Frontal cortex (tissue), 3 donors: ENCODE measurements at regions not wholly inside any gene's neighbourhood (a gene's known extent, or its start where the extent isn't known, plus 50 kb on each side); places are given as distances from the start of the nearest gene placed in this dataset.

ENCODE experiments used
- DNase-seq, 2 donors: peaks; one replicate each; pipeline ENCODE4 v3.0.0; 2012; ENCODE audit warnings: low spot score in 2 of 2
- FAIRE-seq: peaks from 2 replicates; lab custom pipeline; 2012; peaks lifted over from hg19 to GRCh38; lab: Jason Lieb, UNC
- donor health status: control.
- donor health status: control.
- donor health status: control.

GRCh38 chr10:105844241-105844640, 1203.2 kb downstream of the SORCS3 start:
- FAIRE-seq (no peak), DNase-seq (no peak)

- no peak for FAIRE-seq
- DNase-seq: no peak
These were observed 1202.7 kb downstream of the SORCS3 start for GRCh38 chr10:105843786-105844185.

- FAIRE-seq: no peak
- no peak for DNase-seq
These were observed 1199.2 kb downstream of the SORCS3 start for GRCh38 chr10:105840288-105840770.

GRCh38 chr10:105838392-105838791, 1197.3 kb downstream of the SORCS3 start:
- DNase-seq (no peak), FAIRE-seq (no peak)

- DNase-seq (no peak), FAIRE-seq (no peak)
These were observed 1196.9 kb downstream of the SORCS3 start for GRCh38 chr10:105837951-105838350.

- FAIRE-seq (no peak), DNase-seq (no peak)
These were observed 1193.4 kb downstream of the SORCS3 start for GRCh38 chr10:105834261-105835059.

GRCh38 chr10:105827133-105827532, 1186.0 kb downstream of the SORCS3 start:
- DNase-seq (no peak), FAIRE-seq (no peak)

- DNase-seq (no peak), FAIRE-seq (no peak)
These were observed 1167.0 kb downstream of the SORCS3 start for GRCh38 chr10:105807935-105808587.

GRCh38 chr10:105803206-105803605, 1162.1 kb downstream of the SORCS3 start:
- DNase-seq (no peak), FAIRE-seq (no peak)

GRCh38 chr10:105800641-105801040, 1159.6 kb downstream of the SORCS3 start:
- DNase-seq (no peak), FAIRE-seq (no peak)

- no peak for DNase-seq
- no peak for FAIRE-seq
These were observed 1157.3 kb downstream of the SORCS3 start for GRCh38 chr10:105798328-105798889.

GRCh38 chr10:105797234-105797890, 1156.3 kb downstream of the SORCS3 start:
- no peak for FAIRE-seq
- no peak for DNase-seq

- no peak for DNase-seq
- FAIRE-seq: no peak
These were observed 1152.0 kb downstream of the SORCS3 start for GRCh38 chr10:105793071-105793470.

GRCh38 chr10:105785721-105786120, 1144.6 kb downstream of the SORCS3 start:
- no peak for FAIRE-seq
- DNase-seq: no peak

GRCh38 chr10:105783936-105784483, 1142.9 kb downstream of the SORCS3 start:
- no peak for FAIRE-seq
- DNase-seq: no peak

GRCh38 chr10:105774881-105775280, 1133.8 kb downstream of the SORCS3 start:
- no peak for FAIRE-seq

GRCh38 chr10:105774351-105774750, 1133.3 kb downstream of the SORCS3 start:
- DNase-seq (no peak), FAIRE-seq (no peak)

More at GRCh38 chr10:105774881-105775280, 1133.8 kb downstream of the SORCS3 start:
- no peak for DNase-seq

GRCh38 chr10:105770524-105771212, 1129.6 kb downstream of the SORCS3 start:
- no peak for DNase-seq

More at GRCh38 chr10:105770524-105771212, 1129.6 kb downstream of the SORCS3 start:
- no peak for FAIRE-seq
